ENCODE measurements at regions not wholly inside any gene's neighbourhood (a gene's known extent, or its start where the extent isn't known, plus 50 kb on each side); places are given as distances from the start of the nearest gene placed in this dataset.

DNA sequence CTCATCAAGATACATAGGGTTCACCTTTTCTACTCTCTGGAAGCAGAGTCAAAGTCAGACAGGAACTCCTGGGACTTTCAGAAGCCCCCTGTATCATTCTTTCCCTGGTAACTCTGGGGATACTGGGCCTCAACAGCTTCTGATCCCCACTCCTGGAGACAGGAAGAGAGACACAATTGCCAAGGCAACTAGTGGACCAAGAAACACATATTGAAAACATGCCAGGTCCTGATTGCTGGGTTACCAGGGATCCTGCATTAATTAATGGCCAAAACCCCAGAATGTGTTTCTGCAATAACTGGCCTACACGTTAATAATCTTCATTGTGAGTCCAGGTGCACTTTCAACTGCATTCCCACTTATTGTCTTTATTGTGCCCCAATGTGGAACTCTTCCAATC, 260.8 kb upstream of the POU2AF2 start:
- Histone ChIP-seq H3K27ac (no peak overlapping the region), H3K4me1 (no peaks in the 10 kb centered on the region), H3K4me3 (no peak overlapping the region), H3K36me3 (no peaks in the 10 kb centered on the region), H3K27me3 (replicated peaks in 1 of 7) (no peaks in the 10 kb centered on the region), H3K9me3 (peaks cover 0 to 3% (median 0%) of the 10 kb centered on the region in 8 donors)
- WGBS, 5 donors: 85 to 96% (median 91%) methylated on average over 1 of the region's 1 CpG
- no peak for DNase-seq
- TF ChIP-seq CTCF (IDR thresholded peaks at IDR 0.05 in 8 of 11, conservative IDR thresholded peaks at IDR 0.05 in 3 of 11) (no peak), POLR2AphosphoS5 (IDR thresholded peaks at IDR 0.05) (no peak), POLR2A (IDR thresholded peaks at IDR 0.05) (no peak)
- intact Hi-C loops (cut with DNase I; ENCODE audit: low total_unique reads): no loop called here

- no peak for DNase-seq
- Histone ChIP-seq H3K9me3 (peaks cover 0 to 8% (median 2%) of the 10 kb centered on the region in 8 donors), H3K27ac (no peak overlapping the region), H3K27me3 (replicated peaks in 1 of 7) (no peaks in the 10 kb centered on the region), H3K4me3 (no peak overlapping the region), H3K4me1 (no peaks in the 10 kb centered on the region), H3K36me3 (no peaks in the 10 kb centered on the region)
- intact Hi-C loops (cut with DNase I; ENCODE audit: low total_unique reads): no loop called here
- TF ChIP-seq POLR2AphosphoS5 (IDR thresholded peaks at IDR 0.05): no peak
- TF ChIP-seq CTCF (IDR thresholded peaks at IDR 0.05 in 8 of 11, conservative IDR thresholded peaks at IDR 0.05 in 3 of 11): no peak
- WGBS, 5 donors: 70 to 79% (median 75%) methylated on average over 2 of the region's 2 CpGs
These were observed 261.4 kb upstream of the POU2AF2 start for GRCh38 chr11:110984147-110984546.

DNA sequence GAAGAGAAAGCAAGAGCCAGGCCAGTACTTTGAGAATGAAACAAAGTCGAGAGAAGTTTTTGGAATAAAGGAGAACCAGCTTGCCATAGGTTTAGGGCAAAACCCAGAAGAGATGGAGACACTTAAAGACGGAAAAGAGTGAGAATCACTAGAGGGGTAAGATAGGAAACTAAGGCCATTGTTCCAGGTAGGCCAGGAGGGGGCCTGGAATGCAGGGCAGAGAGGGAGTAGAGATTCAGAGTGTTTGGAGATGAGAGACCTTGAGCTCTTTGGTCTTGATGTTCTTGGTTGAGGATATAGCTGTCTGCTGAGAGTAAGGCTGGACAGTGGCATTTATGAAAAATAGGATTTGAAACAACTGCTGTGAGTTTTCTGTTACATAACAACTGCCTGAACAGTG, 263.3 kb upstream of the POU2AF2 start:
- 81 to 92% (median 85%) methylated on average over 2 of the region's 2 CpGs for WGBS, 5 donors
- Histone ChIP-seq H3K9me3 (peaks cover 0 to 18% (median 8%) of the 10 kb centered on the region in 8 donors), H3K27me3 (replicated peaks in 1 of 7) (no peaks in the 10 kb centered on the region), H3K4me1 (no peaks in the 10 kb centered on the region), H3K4me3 (no peak overlapping the region), H3K36me3 (no peaks in the 10 kb centered on the region), H3K27ac (no peak overlapping the region)
- no peak for DNase-seq
- intact Hi-C loops (cut with DNase I; ENCODE audit: low total_unique reads): no loop called here
- TF ChIP-seq POLR2AphosphoS5 (IDR thresholded peaks at IDR 0.05): no peak
- TF ChIP-seq CTCF (IDR thresholded peaks at IDR 0.05 in 8 of 11, conservative IDR thresholded peaks at IDR 0.05 in 3 of 11): no peak

- DNase-seq: no peak
- H3K27me3 ChIP-seq (replicated peaks in 1 of 7): no peaks in the 10 kb centered on the region
- no peaks in the 10 kb centered on the region for H3K4me1 ChIP-seq
- no peak overlapping the region for H3K4me3 ChIP-seq
- TF ChIP-seq POLR2AphosphoS5 (IDR thresholded peaks at IDR 0.05) (no peak), POLR2A (IDR thresholded peaks at IDR 0.05) (no peak), CTCF (IDR thresholded peaks at IDR 0.05 in 8 of 11, conservative IDR thresholded peaks at IDR 0.05 in 3 of 11) (no peak)
- H3K9me3 ChIP-seq: peaks cover 0 to 18% (median 8%) of the 10 kb centered on the region in 8 donors
- H3K36me3 ChIP-seq: no peaks in the 10 kb centered on the region
- WGBS, 5 donors: 67 to 89% (median 83%) methylated on average over 1 of the region's 1 CpG
- no peak overlapping the region for H3K27ac ChIP-seq
- intact Hi-C loops (cut with DNase I; ENCODE audit: low total_unique reads): no loop called here
These were observed 265.8 kb upstream of the POU2AF2 start for GRCh38 chr11:110979696-110980095.

All from spleen (tissue), 11 donors.